ENCODE measurements at regions not wholly inside any gene's neighbourhood (a gene's known extent, or its start where the extent isn't known, plus 50 kb on each side); places are given as distances from the start of the nearest gene placed in this dataset.

GRCh38 chr18:78742218-78742745 is 237.3 kb upstream of the SALL3 start:
- DNase-seq (ENCODE audit: low spot score) = no peak

- DNase-seq (ENCODE audit: low spot score) = no peak
Measured at GRCh38 chr18:78743078-78743477, 236.5 kb upstream of the SALL3 start.

GRCh38 chr18:78751664-78752063 is 228.0 kb upstream of the SALL3 start:
- no peak for DNase-seq (ENCODE audit: low spot score)

GRCh38 chr18:78753240-78753639 is 226.4 kb upstream of the SALL3 start:
- DNase-seq (ENCODE audit: low spot score) = no peak

- DNase-seq (ENCODE audit: low spot score) = no peak
Measured at GRCh38 chr18:78754311-78755043, 225.1 kb upstream of the SALL3 start.

- no peak for DNase-seq (ENCODE audit: low spot score)
Measured at GRCh38 chr18:78757014-78757413, 222.6 kb upstream of the SALL3 start.

GRCh38 chr18:78758496-78758895 is 221.1 kb upstream of the SALL3 start:
- no peak for DNase-seq (ENCODE audit: low spot score)

GRCh38 chr18:78762753-78763152 is 216.9 kb upstream of the SALL3 start:
- no peak for DNase-seq (ENCODE audit: low spot score)

GRCh38 chr18:78764544-78764943 is 215.1 kb upstream of the SALL3 start:
- no peak for DNase-seq (ENCODE audit: low spot score)

GRCh38 chr18:78765142-78765541 is 214.5 kb upstream of the SALL3 start:
- DNase-seq (ENCODE audit: low spot score) = no peak

- DNase-seq (ENCODE audit: low spot score) = no peak
Measured at GRCh38 chr18:78765637-78766281, 213.9 kb upstream of the SALL3 start.

- DNase-seq (ENCODE audit: low spot score) = no peak
Measured at GRCh38 chr18:78766651-78767533, 212.7 kb upstream of the SALL3 start.

GRCh38 chr18:78767648-78768071 is 212.0 kb upstream of the SALL3 start:
- no peak for DNase-seq (ENCODE audit: low spot score)

- DNase-seq (ENCODE audit: low spot score) = no peak
Measured at GRCh38 chr18:78768221-78768620, 211.4 kb upstream of the SALL3 start.

- DNase-seq (ENCODE audit: low spot score) = no peak
Measured at GRCh38 chr18:78768656-78769501, 210.7 kb upstream of the SALL3 start.

GRCh38 chr18:78769502-78770105 is 210.0 kb upstream of the SALL3 start:
- no peak for DNase-seq (ENCODE audit: low spot score)

- DNase-seq (ENCODE audit: low spot score) = no peak
Measured at GRCh38 chr18:78770139-78770822, 209.3 kb upstream of the SALL3 start.

GRCh38 chr18:78770823-78771139 is 208.8 kb upstream of the SALL3 start:
- DNase-seq (ENCODE audit: low spot score) = no peak

GRCh38 chr18:78771496-78772359 is 207.9 kb upstream of the SALL3 start:
- no peak for DNase-seq (ENCODE audit: low spot score)

All from COLO829 (cell line).